Right cardiac atrium (tissue), 5 donors: ENCODE measurements at regions not wholly inside any gene's neighbourhood (a gene's known extent, or its start where the extent isn't known, plus 50 kb on each side); places are given as distances from the start of the nearest gene placed in this dataset.
A peak's percentile ranks its signal among the peaks of the same experiment; 100 is the strongest.
"Not testable (repeated sequence)": the region's sequence is repeated elsewhere in the genome, so short reads cannot be mapped to it uniquely, and the experiment has no call there.

ENCODE experiments used
- ATAC-seq, 2 donors: fragments of 200-7000 bp; cut with Tn5 transposase; one replicate each; pipeline versions ENCODE4 v1.8.0 to v1.9.1; 2020; ENCODE audit warnings: moderate library complexity in 2 of 2, mild to moderate bottlenecking in 1 of 2
- DNase-seq, 3 donors: peaks; one replicate each; pipeline ENCODE4 v3.0.0-alpha.2; 2020
- H3K27ac ChIP-seq: one replicate; pipeline ENCODE4 v1.5.1; 2013; ENCODE audit warnings: mild to moderate bottlenecking, low read length, control low read depth, moderate library complexity
- H3K27me3 ChIP-seq: one replicate; pipeline ENCODE4 v1.6.1; 2013; ENCODE audit not compliant: control insufficient read depth, insufficient read depth
- H3K4me1 ChIP-seq: one replicate; pipeline ENCODE4 v1.6.1; 2013; ENCODE audit warnings: low read length; ENCODE audit not compliant: control insufficient read depth, insufficient read depth
- H3K4me3 ChIP-seq: one replicate; pipeline ENCODE4 v1.5.1; 2013; ENCODE audit warnings: low read length, control low read depth
- H3K9me3 ChIP-seq: one replicate; pipeline ENCODE4 v1.6.1; 2013; ENCODE audit warnings: low read length; ENCODE audit not compliant: control insufficient read depth
- WGBS: extraction: QIAGEN DNeasy Blood & Tissue Kit; methylation state at CpG from one replicate; pipeline ENCODE4 v1.1.7; 2013; 5-methylcytosine and 5-hydroxymethylcytosine counted together
- intact Hi-C, 4 donors: fragments of 100-400 bp; cut with DNase I; formaldehyde crosslinking; loops; one replicate each; pipeline versions ENCODE4 v1.11.0 to v1.14.0; 2022 to 2023
- donor health status: healthy with polysubstance abuse.
- donor health status: DM: no; HTN: yes; CAD: no.
- donor health status: DM: no; HTN: no; CAD: no.
- donor health status: DM: no; HTN: yes; CAD: no; lungs with severe emphysema.
- donor health status: DM: yes; HTN: yes; CAD: no.

GRCh38 chr4:9703391-9703790 lies 78.0 kb upstream of the DRD5 start:
- ATAC-seq (no peak), DNase-seq (peak; percentile 36 to 76 (median 74))
- no peaks in the 10 kb centered on the region for H3K9me3 ChIP-seq
- 17% methylated on average over 11 of the region's 11 CpGs for WGBS
- H3K4me3 ChIP-seq: no peak overlapping the region
- no peaks in the 10 kb centered on the region for H3K27me3 ChIP-seq
- no peaks in the 10 kb centered on the region for H3K4me1 ChIP-seq
- H3K27ac ChIP-seq: no peak overlapping the region
- intact Hi-C loops: loop anchor here in 1 of 4 donors (10.0 kb wide), 1 partner anchor 311 kb away; no protein-coding TSS in a partner anchor

- not testable (repeated sequence) for H3K9me3 ChIP-seq, H3K4me3 ChIP-seq, ATAC-seq, H3K4me1 ChIP-seq, H3K27ac ChIP-seq, H3K27me3 ChIP-seq, DNase-seq
- 88% methylated on average over 6 of the region's 6 CpGs for WGBS
- intact Hi-C loops: loop anchor here in 1 of 4 donors (10.0 kb wide), 1 partner anchor 311 kb away; no protein-coding TSS in a partner anchor
Observed at GRCh38 chr4:9704126-9704525, 77.3 kb upstream of the DRD5 start.

- intact Hi-C loops: loop anchor here in 1 of 4 donors (10.0 kb wide), 1 partner anchor 310 kb away; no protein-coding TSS in a partner anchor
- 80% methylated on average over 13 of the region's 13 CpGs for WGBS
- Histone ChIP-seq H3K27me3 (no peaks in the 10 kb centered on the region), H3K4me1 (no peaks in the 10 kb centered on the region), H3K9me3 (no peaks in the 10 kb centered on the region), H3K27ac (no peak overlapping the region), H3K4me3 (no peak overlapping the region)
- DNase-seq (no peak), ATAC-seq (no peak)
Observed at GRCh38 chr4:9704551-9705332, 76.7 kb upstream of the DRD5 start.

- not testable (repeated sequence) for H3K4me3 ChIP-seq, ATAC-seq, H3K27me3 ChIP-seq, H3K9me3 ChIP-seq, H3K4me1 ChIP-seq, DNase-seq, H3K27ac ChIP-seq
- 58% methylated on average over 10 of the region's 10 CpGs for WGBS
- intact Hi-C loops: loop anchor here in 1 of 4 donors (10.0 kb wide), 1 partner anchor 308 kb away; no protein-coding TSS in a partner anchor
Observed at GRCh38 chr4:9707281-9707680, 74.2 kb upstream of the DRD5 start.

- not testable (repeated sequence) for H3K4me3 ChIP-seq
- intact Hi-C loops: loop anchor here in 1 of 4 donors (10.0 kb wide), 1 partner anchor 307 kb away; no protein-coding TSS in a partner anchor
Observed at GRCh38 chr4:9707936-9708335, 73.5 kb upstream of the DRD5 start.

GRCh38 chr4:9709724-9710123 lies 71.7 kb upstream of the DRD5 start:
- Histone ChIP-seq H3K27ac (no peak overlapping the region), H3K4me1 (no peaks in the 10 kb centered on the region), H3K27me3 (no peaks in the 10 kb centered on the region), H3K4me3 (no peak overlapping the region), H3K9me3 (no peaks in the 10 kb centered on the region)
- no peak for DNase-seq
- WGBS: 91% methylated on average over 11 of the region's 11 CpGs
- intact Hi-C loops: loop anchor here in 1 of 4 donors (10.0 kb wide), 1 partner anchor 305 kb away; no protein-coding TSS in a partner anchor
- no peak for ATAC-seq

More at GRCh38 chr4:9707936-9708335, 73.5 kb upstream of the DRD5 start:
- DNase-seq, H3K27me3 ChIP-seq, H3K9me3 ChIP-seq, H3K27ac ChIP-seq, ATAC-seq, H3K4me1 ChIP-seq: not testable (repeated sequence)
- 95% methylated on average over 15 of the region's 15 CpGs for WGBS

GRCh38 chr4:9715271-9715670 lies 66.2 kb upstream of the DRD5 start:
- H3K4me1 ChIP-seq, H3K9me3 ChIP-seq, H3K4me3 ChIP-seq, H3K27ac ChIP-seq, H3K27me3 ChIP-seq, intact Hi-C loops, DNase-seq, ATAC-seq: not testable (repeated sequence)
- WGBS: 94% methylated on average over 2 of the region's 2 CpGs

- intact Hi-C loops: no loop called here
- Histone ChIP-seq H3K27ac (no peak overlapping the region), H3K9me3 (no peaks in the 10 kb centered on the region), H3K4me3 (no peak overlapping the region), H3K4me1 (no peaks in the 10 kb centered on the region), H3K27me3 (no peaks in the 10 kb centered on the region)
- no peak for ATAC-seq
- no peak for DNase-seq
- WGBS: 40% methylated on average over 3 of the region's 3 CpGs
Observed at GRCh38 chr4:9716093-9716492, 65.3 kb upstream of the DRD5 start.

- H3K27ac ChIP-seq, H3K27me3 ChIP-seq, ATAC-seq, intact Hi-C loops, DNase-seq, H3K4me1 ChIP-seq, H3K4me3 ChIP-seq, H3K9me3 ChIP-seq: not testable (repeated sequence)
- 34% methylated on average over 1 of the region's 1 CpG for WGBS
Observed at GRCh38 chr4:9718246-9718939, 63.0 kb upstream of the DRD5 start.

- H3K9me3 ChIP-seq, intact Hi-C loops, ATAC-seq, H3K4me3 ChIP-seq, H3K27ac ChIP-seq, H3K27me3 ChIP-seq, DNase-seq, H3K4me1 ChIP-seq: not testable (repeated sequence)
- 85% methylated on average over 11 of the region's 11 CpGs for WGBS
Observed at GRCh38 chr4:9722131-9722530, 59.3 kb upstream of the DRD5 start.
